GM23248 (cell line): ENCODE measurements at regions not wholly inside any gene's neighbourhood (a gene's known extent, or its start where the extent isn't known, plus 50 kb on each side); places are given as distances from the start of the nearest gene placed in this dataset.

ENCODE experiments used
- EZH2 ChIP-seq: fragments of 200-600 bp; sonication (generic); IDR thresholded peaks from 2 replicates; pipeline ENCODE4 v1.6.1; 2018; ENCODE audit warnings: antibody characterized with exemption, mild to moderate bottlenecking; ENCODE audit not compliant: insufficient read depth, poor library complexity, severe bottlenecking
- EZH2phosphoT487 ChIP-seq: fragments of 200-600 bp; sonication (generic); IDR thresholded peaks from 2 replicates; pipeline ENCODE4 v1.6.1; 2018; ENCODE audit warnings: antibody characterized with exemption, moderate library complexity, mild to moderate bottlenecking, low read depth; ENCODE audit not compliant: insufficient read depth

DNA sequence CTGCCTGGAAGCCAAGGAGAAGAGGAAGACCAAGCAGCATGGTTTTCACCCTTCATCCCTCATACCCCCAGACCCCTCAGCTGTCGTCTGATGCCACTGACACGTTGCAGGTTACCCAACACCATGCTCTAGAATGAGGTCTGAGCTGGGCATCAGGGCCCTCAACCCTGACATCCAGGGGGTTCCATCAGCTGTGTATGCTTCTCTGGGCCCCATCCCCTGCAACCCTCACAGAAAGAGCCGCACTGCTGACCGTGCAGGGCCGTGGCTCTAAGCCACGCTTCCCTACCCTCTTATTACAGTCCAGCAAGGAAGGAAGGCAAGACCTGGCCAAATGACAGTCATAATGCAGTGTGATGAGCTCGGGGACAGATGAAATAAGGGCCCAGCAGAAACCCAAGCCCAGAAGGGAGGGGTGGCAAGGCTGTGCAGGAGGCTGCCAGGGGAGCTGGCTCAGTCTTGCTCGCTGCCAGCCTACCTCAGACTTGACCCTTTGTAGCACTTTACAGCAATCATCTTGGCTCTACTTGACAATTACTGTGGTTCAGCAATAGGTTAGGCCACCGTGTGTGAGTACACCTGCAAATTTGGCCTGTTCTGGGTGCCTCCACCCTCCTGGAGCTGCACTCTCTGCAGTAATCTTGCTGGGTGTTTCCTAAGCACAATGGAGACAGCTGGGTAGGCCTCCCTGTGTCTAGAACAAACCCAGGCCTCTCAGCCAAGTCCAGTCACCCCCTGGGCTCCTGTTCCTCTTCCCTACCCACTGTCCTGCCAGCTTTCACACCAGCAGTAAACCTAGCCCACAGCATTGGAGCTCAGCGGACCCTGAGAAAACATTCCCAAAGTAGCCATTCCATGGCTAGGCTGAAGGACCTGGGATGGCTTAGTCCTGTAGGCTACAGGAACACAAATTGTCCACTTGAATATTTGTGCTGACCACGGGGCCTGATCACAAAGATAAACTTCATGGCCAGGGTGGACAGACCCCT is 115.3 kb upstream of the NEO1 start:
- TF ChIP-seq EZH2 = no peak
- TF ChIP-seq EZH2phosphoT487 = no peak
